Ovary (tissue), 7 donors: ENCODE measurements at regions not wholly inside any gene's neighbourhood (a gene's known extent, or its start where the extent isn't known, plus 50 kb on each side); places are given as distances from the start of the nearest gene placed in this dataset.

Experiments used
- DNase-seq, 5 donors: peaks; one replicate each; pipeline ENCODE4 v3.0.0-alpha.2; 2019 to 2020
- H3K27ac ChIP-seq, 2 donors: fragments of 200-600 bp; one replicate each; pipeline versions ENCODE4 v1.5.1 to v1.8.0; 2019 to 2022
- H3K27me3 ChIP-seq: fragments of 200-600 bp; one replicate; pipeline ENCODE4 v1.8.0; 2022
- H3K36me3 ChIP-seq: fragments of 200-600 bp; sonication (generic); one replicate; pipeline ENCODE4 v1.5.1; 2019
- H3K4me1 ChIP-seq: one replicate; pipeline ENCODE4 v1.8.1; 2013; ENCODE audit warnings: mild to moderate bottlenecking, moderate library complexity; ENCODE audit not compliant: insufficient read depth
- H3K4me3 ChIP-seq: fragments of 200-600 bp; sonication (generic); one replicate; pipeline ENCODE4 v1.5.1; 2017
- H3K9me3 ChIP-seq, 2 donors: fragments of 200-600 bp in 1 of 2; sonication (generic) in 1 of 2; one replicate each; pipeline versions ENCODE4 v1.5.1 to v1.8.1; 2013 to 2019; ENCODE audit warnings: mild to moderate bottlenecking in 1 of 2, moderate library complexity in 1 of 2
- CTCF ChIP-seq, 3 donors: fragments of 450-650 bp in 2 of 3; fragments of 200-600 bp in 1 of 3; IDR thresholded peaks; one replicate each; pipeline versions ENCODE4 v1.5.1 to v1.8.0; 2016 to 2022; ENCODE audit warnings: antibody characterized with exemption in 3 of 3, mild to moderate bottlenecking in 1 of 3
- EP300 ChIP-seq: sonication (generic); formaldehyde crosslinking; IDR thresholded peaks from one replicate; pipeline ENCODE4 v1.6.1; 2017; ENCODE audit warnings: antibody characterized with exemption
- POLR2A ChIP-seq: fragments of 450-650 bp; IDR thresholded peaks from one replicate; pipeline ENCODE4 v1.6.1; 2017; ENCODE audit warnings: antibody characterized with exemption, mild to moderate bottlenecking, moderate library complexity
- WGBS, 3 donors: extraction: QIAGEN DNeasy Blood & Tissue Kit in 1 of 3; methylation state at CpG; one replicate each; pipeline versions ENCODE4 v1.1.5 to v1.1.7; 2013 to 2017; 5-methylcytosine and 5-hydroxymethylcytosine counted together
- intact Hi-C, 4 donors: fragments of 100-400 bp; cut with DNase I; formaldehyde crosslinking; loops; one replicate each; pipeline versions ENCODE4 v1.11.0 to v1.15.1; 2022 to 2023
- donor health status: DM: no; HTN: no; CAD: no; lungs with moderate emphysema.
- donor health status: DM: no; HTN: no; CAD: no.
- donor health status: Bipolar disorder and iron deficiency.
- donor health status: DM: no; HTN: no; CAD: no.
- donor health status: DM: yes; HTN: yes; CAD: no.

- intact Hi-C loops = no loop called here
- Histone ChIP-seq H3K36me3 (no peaks in the 10 kb centered on the region), H3K4me1 (peaks cover 4% of the 10 kb centered on the region), H3K27me3 (no peaks in the 10 kb centered on the region), H3K9me3 (no peaks in the 10 kb centered on the region), H3K4me3 (no peak overlapping the region), H3K27ac (no peak overlapping the region)
- DNase-seq = no peak
- WGBS, 3 donors = 85 to 89% (median 87%) methylated on average over 5 of the region's 5 CpGs
- TF ChIP-seq CTCF (IDR thresholded peaks at IDR 0.05) = no peak
- no peak for TF ChIP-seq EP300
- no peak for TF ChIP-seq POLR2A
Observed at GRCh38 chrX:69079268-69079667, 86.0 kb downstream of the PJA1 start.

DNA sequence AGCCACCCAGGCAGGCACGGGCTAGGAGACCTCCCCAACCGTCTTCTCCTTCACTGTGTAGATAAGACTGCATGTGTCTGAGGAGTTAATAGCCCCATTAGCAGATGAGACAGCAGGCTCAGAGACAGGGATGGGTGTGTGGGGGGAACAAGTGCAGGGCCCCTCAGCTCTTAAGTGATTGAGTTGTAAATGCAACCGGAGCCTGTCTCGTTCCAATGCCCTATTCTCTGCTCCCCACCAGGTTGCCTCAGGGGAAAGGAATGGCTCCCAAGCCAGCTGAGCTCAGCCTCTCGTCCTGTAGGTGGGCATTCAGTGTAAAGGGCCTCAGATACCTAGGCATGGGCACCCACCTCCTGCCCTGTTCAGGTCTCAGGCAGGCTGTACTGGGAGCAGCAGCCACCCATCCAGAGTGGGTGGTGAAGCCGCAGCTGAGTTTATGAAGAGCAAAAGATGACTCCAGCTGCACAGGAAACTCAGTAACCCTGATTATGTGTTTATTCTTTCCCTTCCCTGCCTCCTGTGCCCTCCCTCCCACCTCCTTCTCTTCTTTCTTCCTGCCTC is 87.3 kb downstream of the PJA1 start:
- Histone ChIP-seq H3K27me3 (no peaks in the 10 kb centered on the region), H3K4me1 (peaks cover 2% of the 10 kb centered on the region), H3K9me3 (no peaks in the 10 kb centered on the region), H3K27ac (no peak overlapping the region), H3K36me3 (no peaks in the 10 kb centered on the region), H3K4me3 (no peak overlapping the region)
- DNase-seq = peak in 1 of 5 donors; percentile 19
- TF ChIP-seq POLR2A = no peak
- TF ChIP-seq CTCF (IDR thresholded peaks at IDR 0.05) = no peak
- no peak for TF ChIP-seq EP300
- intact Hi-C loops = no loop called here
- 47 to 66% (median 62%) methylated on average over 6 of the region's 6 CpGs for WGBS, 3 donors

DNA sequence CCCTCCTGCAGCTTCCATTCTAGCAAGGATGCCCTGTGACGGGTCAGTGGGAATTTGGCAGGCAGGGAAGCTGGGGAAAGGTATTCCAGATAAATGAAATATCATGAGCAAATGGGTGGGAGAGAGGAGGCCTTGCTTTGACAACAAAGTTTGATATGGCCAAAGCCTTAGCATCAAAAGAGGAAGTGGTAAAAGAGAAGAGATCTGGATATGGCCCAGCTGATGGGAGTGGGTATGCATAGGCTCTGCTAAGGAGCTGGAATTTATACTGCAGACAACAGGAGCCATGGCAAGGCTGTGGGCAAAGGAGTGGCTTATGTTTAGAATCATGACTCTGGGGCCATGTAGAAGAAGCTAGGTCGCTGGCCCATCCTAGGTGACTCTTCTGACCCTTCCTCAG is 89.2 kb downstream of the PJA1 start:
- Histone ChIP-seq H3K4me3 (no peak overlapping the region), H3K4me1 (peaks cover under 1% of the 10 kb centered on the region), H3K9me3 (no peaks in the 10 kb centered on the region), H3K36me3 (no peaks in the 10 kb centered on the region), H3K27me3 (no peaks in the 10 kb centered on the region), H3K27ac (no peak overlapping the region)
- DNase-seq = no peak
- TF ChIP-seq EP300 = no peak
- no peak for TF ChIP-seq POLR2A
- no peak for TF ChIP-seq CTCF (IDR thresholded peaks at IDR 0.05)
- intact Hi-C loops = no loop called here
- WGBS, 3 donors = 57 to 69% (median 58%) methylated on average over 2 of the region's 2 CpGs

DNA sequence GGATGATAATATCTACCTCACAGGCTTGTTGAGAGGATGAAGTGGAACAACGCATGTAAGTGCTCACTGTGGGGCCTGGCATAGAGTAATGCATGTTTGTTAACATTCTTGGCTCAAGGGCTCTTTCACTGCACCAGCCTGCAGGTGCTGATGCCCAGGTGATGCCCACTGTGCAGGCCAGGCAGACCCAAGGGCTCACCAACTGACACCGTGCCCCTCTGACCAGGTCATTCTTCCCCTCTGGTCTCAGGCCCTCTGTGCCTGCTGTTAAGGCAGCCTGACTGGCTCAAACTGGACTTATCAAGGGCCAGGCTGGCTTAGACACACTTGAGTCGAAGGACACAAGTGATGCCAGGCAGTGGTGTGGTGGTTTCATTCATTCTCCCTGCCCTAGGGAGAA is 90.5 kb downstream of the PJA1 start:
- H3K4me3 ChIP-seq = no peak overlapping the region
- H3K36me3 ChIP-seq = no peaks in the 10 kb centered on the region
- no peak overlapping the region for H3K27ac ChIP-seq
- H3K9me3 ChIP-seq = no peaks in the 10 kb centered on the region
- no peak for DNase-seq
- WGBS, 3 donors = 77 to 80% (median 79%) methylated on average over 3 of the region's 3 CpGs
- intact Hi-C loops = no loop called here
- peaks cover 2% of the 10 kb centered on the region for H3K4me1 ChIP-seq
- TF ChIP-seq EP300 (no peak), POLR2A (no peak), CTCF (IDR thresholded peaks at IDR 0.05) (no peak)
- H3K27me3 ChIP-seq = no peaks in the 10 kb centered on the region
